Thoracic aorta (tissue), 2 donors: ENCODE measurements at regions not wholly inside any gene's neighbourhood (a gene's known extent, or its start where the extent isn't known, plus 50 kb on each side); places are given as distances from the start of the nearest gene placed in this dataset.

ENCODE experiments used
- ATAC-seq: fragments of 150-250 bp; one replicate; pipeline ENCODE4 v1.8.0; 2017; ENCODE audit warnings: low read depth; ENCODE audit not compliant: insufficient number of reproducible peaks, low FRiP score
- DNase-seq: peaks from one replicate; pipeline ENCODE4 v3.0.0-alpha.2; 2020; ENCODE audit warnings: low spot score
- H3K27ac ChIP-seq, 2 donors: fragments of 200-600 bp; sonication (generic); 1 replicate in 1 of 2; 2 replicates in 1 of 2; pipeline ENCODE4 v1.5.1; 2016; ENCODE audit warnings: mild to moderate bottlenecking in 2 of 2, moderate library complexity in 2 of 2
- H3K27me3 ChIP-seq: fragments of 200-600 bp; sonication (generic); replicated peaks from 2 replicates; pipeline ENCODE4 v1.6.0; 2016; ENCODE audit warnings: mild to moderate bottlenecking; ENCODE audit not compliant: insufficient read depth
- H3K36me3 ChIP-seq: fragments of 200-600 bp; sonication (generic); one replicate; pipeline ENCODE4 v1.5.1; 2016
- H3K4me1 ChIP-seq, 2 donors: fragments of 200-600 bp; sonication (generic); 1 replicate in 1 of 2; 2 replicates in 1 of 2; pipeline versions ENCODE4 v1.5.1 to v1.6.0; 2016; ENCODE audit warnings: low read depth in 2 of 2, mild to moderate bottlenecking in 1 of 2; ENCODE audit not compliant: control insufficient read depth in 1 of 2
- H3K4me3 ChIP-seq: fragments of 200-600 bp; sonication (generic); 2 replicates; pipeline ENCODE4 v1.5.1; 2016; ENCODE audit warnings: mild to moderate bottlenecking
- H3K9me3 ChIP-seq: fragments of 200-600 bp; sonication (generic); 2 replicates; pipeline ENCODE4 v1.5.1; 2016
- TF ChIP-seq, protein P1 (sequence below): fragments of 200-600 bp; sonication (generic); IDR thresholded peaks from one replicate; pipeline ENCODE4 v1.5.1; 2019; ENCODE audit warnings: antibody characterized with exemption

GRCh38 chr5:173742432-173742816, 126.0 kb upstream of the BOD1 start:
- Histone ChIP-seq H3K27ac (no peak overlapping the region), H3K9me3 (no peaks in the 10 kb centered on the region), H3K4me1 (no peaks in the 10 kb centered on the region), H3K27me3 (no peaks in the 10 kb centered on the region), H3K36me3 (no peaks in the 10 kb centered on the region), H3K4me3 (no peak overlapping the region)
- no peak for ATAC-seq
- no peak for DNase-seq
- TF ChIP-seq, protein P1, sequence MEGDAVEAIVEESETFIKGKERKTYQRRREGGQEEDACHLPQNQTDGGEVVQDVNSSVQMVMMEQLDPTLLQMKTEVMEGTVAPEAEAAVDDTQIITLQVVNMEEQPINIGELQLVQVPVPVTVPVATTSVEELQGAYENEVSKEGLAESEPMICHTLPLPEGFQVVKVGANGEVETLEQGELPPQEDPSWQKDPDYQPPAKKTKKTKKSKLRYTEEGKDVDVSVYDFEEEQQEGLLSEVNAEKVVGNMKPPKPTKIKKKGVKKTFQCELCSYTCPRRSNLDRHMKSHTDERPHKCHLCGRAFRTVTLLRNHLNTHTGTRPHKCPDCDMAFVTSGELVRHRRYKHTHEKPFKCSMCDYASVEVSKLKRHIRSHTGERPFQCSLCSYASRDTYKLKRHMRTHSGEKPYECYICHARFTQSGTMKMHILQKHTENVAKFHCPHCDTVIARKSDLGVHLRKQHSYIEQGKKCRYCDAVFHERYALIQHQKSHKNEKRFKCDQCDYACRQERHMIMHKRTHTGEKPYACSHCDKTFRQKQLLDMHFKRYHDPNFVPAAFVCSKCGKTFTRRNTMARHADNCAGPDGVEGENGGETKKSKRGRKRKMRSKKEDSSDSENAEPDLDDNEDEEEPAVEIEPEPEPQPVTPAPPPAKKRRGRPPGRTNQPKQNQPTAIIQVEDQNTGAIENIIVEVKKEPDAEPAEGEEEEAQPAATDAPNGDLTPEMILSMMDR, result no peak

GRCh38 chr5:173743641-173744343, 127.3 kb upstream of the BOD1 start:
- Histone ChIP-seq H3K9me3 (no peaks in the 10 kb centered on the region), H3K36me3 (no peaks in the 10 kb centered on the region), H3K4me1 (no peaks in the 10 kb centered on the region), H3K4me3 (no peak overlapping the region), H3K27ac (no peak overlapping the region), H3K27me3 (no peaks in the 10 kb centered on the region)
- TF ChIP-seq, protein P1, result no peak
- DNase-seq (no peak), ATAC-seq (no peak)

GRCh38 chr5:173744551-173744950, 128.1 kb upstream of the BOD1 start:
- Histone ChIP-seq H3K36me3 (no peaks in the 10 kb centered on the region), H3K4me3 (no peak overlapping the region), H3K27ac (no peak overlapping the region), H3K9me3 (no peaks in the 10 kb centered on the region), H3K27me3 (no peaks in the 10 kb centered on the region), H3K4me1 (no peaks in the 10 kb centered on the region)
- DNase-seq, result no peak
- TF ChIP-seq, protein P1, result no peak
- no peak for ATAC-seq

DNA sequence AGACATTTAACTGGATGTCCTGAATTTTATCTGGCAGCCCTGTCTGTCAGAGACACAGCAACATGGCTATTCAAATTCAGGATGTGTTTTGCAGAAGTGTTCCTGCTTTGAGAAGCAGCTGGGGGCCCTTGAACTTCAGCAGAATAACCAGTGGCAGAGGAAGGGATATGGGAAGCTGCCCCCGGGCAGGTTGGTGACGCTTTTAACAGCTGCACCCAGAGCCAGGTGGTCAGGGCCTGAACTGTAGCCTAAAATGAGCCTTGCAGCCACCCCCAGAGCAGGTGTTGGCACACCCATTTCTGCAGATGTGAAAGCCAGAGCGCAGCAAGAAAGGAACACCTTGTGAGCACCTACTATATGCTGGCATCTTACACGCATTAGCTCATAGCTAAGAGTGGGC, 128.7 kb upstream of the BOD1 start:
- H3K27ac ChIP-seq, result no peak overlapping the region
- no peak for DNase-seq
- TF ChIP-seq, protein P1, result no peak
- no peak for ATAC-seq
- H3K36me3 ChIP-seq, result no peaks in the 10 kb centered on the region
- no peaks in the 10 kb centered on the region for H3K27me3 ChIP-seq
- H3K4me1 ChIP-seq, result no peaks in the 10 kb centered on the region
- H3K9me3 ChIP-seq, result no peaks in the 10 kb centered on the region
- no peak overlapping the region for H3K4me3 ChIP-seq

DNA sequence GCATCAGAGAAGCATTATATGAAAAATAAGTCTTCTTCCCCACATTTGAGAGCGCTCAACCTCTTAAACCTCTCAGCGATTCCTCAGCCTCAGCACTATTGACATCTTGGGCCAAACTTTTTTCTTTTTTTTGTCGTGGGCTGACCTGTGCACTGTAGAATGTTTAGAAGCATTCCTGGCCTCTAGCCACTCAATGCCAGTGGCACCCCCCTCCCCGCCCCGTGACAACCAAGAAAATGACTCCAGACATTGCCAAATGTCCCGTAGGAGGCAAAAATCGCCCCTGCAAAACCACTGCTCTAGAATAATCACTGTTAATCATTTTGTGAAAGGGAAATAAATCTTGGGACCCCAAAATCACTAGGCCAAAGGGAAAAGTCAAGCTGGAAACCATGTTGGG, 129.1 kb upstream of the BOD1 start:
- Histone ChIP-seq H3K4me3 (no peak overlapping the region), H3K36me3 (no peaks in the 10 kb centered on the region), H3K9me3 (no peaks in the 10 kb centered on the region), H3K27me3 (no peaks in the 10 kb centered on the region), H3K4me1 (no peaks in the 10 kb centered on the region), H3K27ac (no peak overlapping the region)
- DNase-seq (no peak), ATAC-seq (no peak)
- TF ChIP-seq, protein P1, result no peak
